B cell (primary cell): ENCODE measurements at regions not wholly inside any gene's neighbourhood (a gene's known extent, or its start where the extent isn't known, plus 50 kb on each side); places are given as distances from the start of the nearest gene placed in this dataset.

Source experiments
- CTCF ChIP-seq: fragments of 200-600 bp; IDR thresholded peaks from one replicate; pipeline ENCODE4 v1.8.0; 2022; ENCODE audit warnings: antibody characterized with exemption, mild to moderate bottlenecking
- EZH2 ChIP-seq: IDR thresholded peaks from 2 replicates; pipeline ENCODE4 v1.6.1; 2012; ENCODE audit warnings: borderline replicate concordance, low read depth, mild to moderate bottlenecking, moderate library complexity, low read length; ENCODE audit not compliant: insufficient read depth, poor library complexity, severe bottlenecking

- TF ChIP-seq CTCF (no peak), EZH2 (no peak)
Measured at GRCh38 chr14:101454229-101454628, 107.1 kb upstream of the DIO3 start.
